ENCODE measurements at regions not wholly inside any gene's neighbourhood (a gene's known extent, or its start where the extent isn't known, plus 50 kb on each side); places are given as distances from the start of the nearest gene placed in this dataset.
A peak's percentile ranks its signal among the peaks of the same experiment; 100 is the strongest.

- H3K27ac Mint-ChIP-seq (ENCODE audit: unreplicated experiment) = no peak overlapping the region
- DNase-seq = no peak
- BruUV-seq (replicated peaks) = no TSS peak
Measured at GRCh38 chr1:9435153-9435636, 104.1 kb upstream of the SLC25A33 start.

GRCh38 chr1:9435854-9436640 is 103.2 kb upstream of the SLC25A33 start:
- H3K9me3 Mint-ChIP-seq (ENCODE audit: low read depth, unreplicated experiment) = no peaks in the 10 kb centered on the region
- CTCF ChIA-PET = no interaction called here
- intact Hi-C loops (cut with micrococcal nuclease; ENCODE audit: unreplicated experiment) = no loop called here
- no peaks in the 10 kb centered on the region for H3K36me3 Mint-ChIP-seq (ENCODE audit: insufficient read depth, unreplicated experiment)
- no TSS peak for BruUV-seq (replicated peaks)
- peaks cover 3% of the 10 kb centered on the region for H3K27me3 Mint-ChIP-seq (ENCODE audit: unreplicated experiment)
- TF ChIP-seq CTCF (IDR thresholded peaks at IDR 0.05; ENCODE audit: unreplicated experiment) = no peak
- H3K27ac Mint-ChIP-seq (ENCODE audit: unreplicated experiment) = no peak overlapping the region
- peaks cover 27% of the 10 kb centered on the region for H3K4me1 Mint-ChIP-seq (ENCODE audit: low read depth, unreplicated experiment)
- H3K4me3 Mint-ChIP-seq (ENCODE audit: low read depth, unreplicated experiment) = no peak overlapping the region
- no peak for DNase-seq

More at GRCh38 chr1:9435153-9435636, 104.1 kb upstream of the SLC25A33 start:
- Mint-ChIP-seq H3K27me3 (ENCODE audit: unreplicated experiment) (no peaks in the 10 kb centered on the region), H3K4me1 (ENCODE audit: low read depth, unreplicated experiment) (peaks cover 23% of the 10 kb centered on the region), H3K9me3 (ENCODE audit: low read depth, unreplicated experiment) (no peaks in the 10 kb centered on the region), H3K36me3 (ENCODE audit: insufficient read depth, unreplicated experiment) (no peaks in the 10 kb centered on the region), H3K4me3 (ENCODE audit: low read depth, unreplicated experiment) (no peak overlapping the region)
- CTCF ChIA-PET = no interaction called here
- TF ChIP-seq CTCF (IDR thresholded peaks at IDR 0.05; ENCODE audit: unreplicated experiment) = no peak
- intact Hi-C loops (cut with micrococcal nuclease; ENCODE audit: unreplicated experiment) = no loop called here

- Mint-ChIP-seq H3K27ac (ENCODE audit: unreplicated experiment) (no peak overlapping the region), H3K4me3 (ENCODE audit: low read depth, unreplicated experiment) (no peak overlapping the region), H3K36me3 (ENCODE audit: insufficient read depth, unreplicated experiment) (no peaks in the 10 kb centered on the region), H3K4me1 (ENCODE audit: low read depth, unreplicated experiment) (peaks cover 34% of the 10 kb centered on the region), H3K27me3 (ENCODE audit: unreplicated experiment) (peaks cover 11% of the 10 kb centered on the region), H3K9me3 (ENCODE audit: low read depth, unreplicated experiment) (no peaks in the 10 kb centered on the region)
- BruUV-seq (replicated peaks) = no TSS peak
- intact Hi-C loops (cut with micrococcal nuclease; ENCODE audit: unreplicated experiment) = no loop called here
- TF ChIP-seq CTCF (IDR thresholded peaks at IDR 0.05; ENCODE audit: unreplicated experiment) = no peak
- CTCF ChIA-PET = no interaction called here
- no peak for DNase-seq
Measured at GRCh38 chr1:9437961-9438430, 101.3 kb upstream of the SLC25A33 start.

- Mint-ChIP-seq H3K27me3 (ENCODE audit: unreplicated experiment) (peaks cover 11% of the 10 kb centered on the region), H3K27ac (ENCODE audit: unreplicated experiment) (no peak overlapping the region), H3K4me3 (ENCODE audit: low read depth, unreplicated experiment) (no peak overlapping the region), H3K36me3 (ENCODE audit: insufficient read depth, unreplicated experiment) (no peaks in the 10 kb centered on the region), H3K4me1 (ENCODE audit: low read depth, unreplicated experiment) (peaks cover 34% of the 10 kb centered on the region), H3K9me3 (ENCODE audit: low read depth, unreplicated experiment) (no peaks in the 10 kb centered on the region)
- CTCF ChIA-PET = no interaction called here
- BruUV-seq (replicated peaks) = no TSS peak
- DNase-seq = peak; percentile 45
- no peak for TF ChIP-seq CTCF (IDR thresholded peaks at IDR 0.05; ENCODE audit: unreplicated experiment)
- intact Hi-C loops (cut with micrococcal nuclease; ENCODE audit: unreplicated experiment) = no loop called here
Measured at GRCh38 chr1:9438431-9439073, 100.7 kb upstream of the SLC25A33 start.
